BLaER1 treated with 17β-estradiol and CSF1 and Interleukin-3, amounts not matched to agents 10 nM and 100 nM (cell line): ENCODE measurements at regions not wholly inside any gene's neighbourhood (a gene's known extent, or its start where the extent isn't known, plus 50 kb on each side); places are given as distances from the start of the nearest gene placed in this dataset.
A peak's percentile ranks its signal among the peaks of the same experiment; 100 is the strongest.

Source experiments
- H3K27ac ChIP-seq, 11 experiments: shearing (Covaris generic); formaldehyde crosslinking; 2 replicates each; pipeline ENCODE4 v1.8.1; 2022
- H3K27me3 ChIP-seq, 11 experiments: shearing (Covaris generic); formaldehyde crosslinking; 2 replicates each; pipeline ENCODE4 v1.8.1; 2022
- H3K36me3 ChIP-seq, 11 experiments: shearing (Covaris generic); formaldehyde crosslinking; 2 replicates each; pipeline ENCODE4 v1.8.1; 2022
- H3K4me1 ChIP-seq, 10 experiments: shearing (Covaris generic); formaldehyde crosslinking; 2 replicates each; pipeline ENCODE4 v1.8.1; 2022
- H3K4me2 ChIP-seq, 11 experiments: shearing (Covaris generic); formaldehyde crosslinking; 2 replicates each; pipeline ENCODE4 v1.8.1; 2022
- H3K4me3 ChIP-seq, 10 experiments: shearing (Covaris generic); formaldehyde crosslinking; 2 replicates each; pipeline ENCODE4 v1.8.1; 2022
- H3K9ac ChIP-seq, 11 experiments: shearing (Covaris generic); formaldehyde crosslinking; 2 replicates each; pipeline ENCODE4 v1.8.1; 2022
- H3K9me3 ChIP-seq, 11 experiments: shearing (Covaris generic); formaldehyde crosslinking; replicated peaks in 1 of 11; 2 replicates each; pipeline ENCODE4 v1.8.1; 2022
- H4K20me1 ChIP-seq, 11 experiments: shearing (Covaris generic); formaldehyde crosslinking; 2 replicates each; pipeline ENCODE4 v1.8.1; 2022
- Cebpa-rat ChIP-seq, 11 experiments: shearing (Covaris generic); IDR thresholded peaks; 2 replicates each; pipeline ENCODE4 v1.8.1; 2022

DNA sequence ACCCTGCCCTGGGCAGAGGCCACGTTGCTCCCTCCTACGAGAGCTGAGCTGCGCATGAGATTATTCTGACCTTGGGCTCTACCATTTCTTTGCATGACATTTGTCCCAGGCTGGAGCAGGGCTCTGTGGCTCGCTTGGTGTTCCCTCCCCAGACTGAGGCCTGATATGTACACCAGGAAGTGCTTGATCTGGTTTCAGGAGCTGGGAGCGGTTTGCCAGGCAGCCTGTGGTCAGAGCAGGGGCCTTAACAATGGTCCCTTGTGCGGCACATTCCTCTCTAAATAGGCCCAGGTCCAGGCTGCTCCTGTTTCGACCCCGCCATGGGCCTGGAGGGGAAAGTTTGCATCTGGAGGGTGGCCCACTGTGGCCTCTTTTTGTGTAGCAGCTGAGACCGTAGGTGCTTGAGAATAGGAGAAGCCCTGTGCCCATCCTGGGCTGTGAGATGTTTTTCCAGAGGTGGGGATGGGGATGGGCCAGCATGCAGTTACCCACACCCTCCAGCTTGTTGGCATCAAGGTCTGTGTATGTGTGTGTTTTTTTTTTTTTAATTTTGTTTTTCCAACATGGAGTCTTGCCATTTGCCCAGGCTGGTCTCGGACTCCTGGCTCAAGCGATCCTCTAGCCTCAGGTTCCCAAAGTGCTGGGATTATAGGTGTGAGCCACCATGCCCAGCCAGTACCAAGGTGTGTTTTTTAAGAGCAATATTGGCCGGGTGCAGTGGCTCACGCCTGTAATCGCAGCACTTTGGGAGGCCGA is 253.9 kb downstream of the SEC14L1 start:
- Histone ChIP-seq H3K4me1 (peaks cover 92 to 100% (median 98%) of the 10 kb centered on the region in 10 experiments), H3K27ac (peak overlapping the region in 9 of 11 experiments; percentile 28 to 91 (median 55); a peak in 17 of 22 replicates)

DNA sequence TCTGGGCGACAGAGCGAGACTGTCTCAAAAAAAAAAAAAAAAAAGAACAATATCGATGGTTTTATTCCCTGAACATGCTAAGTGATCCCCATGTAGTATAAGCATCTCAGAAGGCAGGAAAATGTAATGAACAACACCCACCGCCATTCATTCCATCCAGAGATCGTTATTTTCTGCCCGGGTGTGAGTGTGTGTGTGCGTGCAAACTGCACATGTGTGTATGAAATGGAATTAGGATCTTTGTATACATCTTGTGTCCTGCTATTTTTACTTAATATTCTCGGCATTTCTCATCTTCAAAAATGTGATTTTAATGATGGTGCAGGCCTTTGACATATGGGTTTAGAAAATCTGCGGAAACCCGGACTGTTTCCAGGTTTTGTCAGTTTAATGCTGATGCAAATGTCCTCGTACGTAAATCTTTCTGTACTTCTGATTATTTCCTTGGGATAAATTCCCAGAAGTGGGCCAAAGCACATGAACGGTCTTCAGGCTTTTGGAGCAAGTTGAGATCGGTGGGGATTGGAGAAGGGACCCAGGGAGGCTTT is 254.8 kb downstream of the SEC14L1 start:
- Histone ChIP-seq H3K36me3 (peaks cover 0 to 24% (median 6%) of the 10 kb centered on the region in 11 experiments; a peak in 8 of 22 replicates), H3K27ac (peak overlapping the region in 4 of 11 experiments; percentile 26 to 95 (median 46); a peak in 2 of 22 replicates), H3K4me3 (no peak overlapping the region), H3K27me3 (no peaks in the 10 kb centered on the region), H3K9me3 (no peaks in the 10 kb centered on the region), H3K4me1 (peaks cover 97 to 100% (median 100%) of the 10 kb centered on the region in 10 experiments), H4K20me1 (peaks cover 9 to 97% (median 41%) of the 10 kb centered on the region in 11 experiments; a peak in 17 of 22 replicates), H3K4me2 (peak overlapping the region; percentile 73 to 100 (median 97); a peak in 20 of 22 replicates), H3K9ac (peak overlapping the region in 3 of 11 experiments; percentile 13 to 64 (median 29); a peak in 3 of 22 replicates)
- TF ChIP-seq Cebpa-rat (IDR thresholded peaks at IDR 0.05), result no peak

More for the DNA sequence above, 253.9 kb downstream of the SEC14L1 start:
- Histone ChIP-seq H3K4me3 (peak overlapping the region in 2 of 10 experiments; percentile 9 to 14; a peak in 2 of 20 replicates), H3K36me3 (peaks cover 0 to 24% (median 6%) of the 10 kb centered on the region in 11 experiments; a peak in 8 of 22 replicates), H4K20me1 (peaks cover 9 to 88% (median 40%) of the 10 kb centered on the region in 11 experiments; a peak in 17 of 22 replicates), H3K9ac (peak overlapping the region; percentile 18 to 70 (median 53); a peak in 20 of 22 replicates), H3K27me3 (no peaks in the 10 kb centered on the region), H3K4me2 (peak overlapping the region; percentile 73 to 100 (median 97)), H3K9me3 (no peaks in the 10 kb centered on the region)
- TF ChIP-seq Cebpa-rat (IDR thresholded peaks at IDR 0.05), result no peak

DNA sequence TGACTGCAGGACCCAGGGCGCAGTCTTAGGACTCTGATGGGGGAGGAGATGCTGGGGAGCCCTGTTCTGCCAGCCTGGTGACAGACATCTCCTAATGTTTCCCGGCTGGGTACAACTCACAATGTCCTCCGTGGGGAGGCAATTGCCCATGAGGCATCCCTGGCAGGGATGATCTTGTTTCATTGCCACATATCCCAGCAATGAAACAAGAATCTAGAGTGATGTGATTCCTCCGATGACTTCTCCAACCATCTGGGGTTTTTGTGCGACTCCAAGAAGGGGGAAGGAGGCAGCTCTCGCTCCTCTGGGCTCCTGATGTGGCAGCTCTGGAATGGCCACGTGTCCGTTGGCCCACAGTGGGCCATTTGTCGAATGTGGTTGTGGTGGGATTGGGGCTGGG is 255.8 kb downstream of the SEC14L1 start:
- Histone ChIP-seq H3K4me3 (no peak overlapping the region), H3K27ac (peak overlapping the region in 5 of 11 experiments; percentile 5 to 95 (median 26); a peak in 6 of 22 replicates), H3K27me3 (no peaks in the 10 kb centered on the region), H3K4me1 (peaks cover 97 to 100% (median 100%) of the 10 kb centered on the region in 10 experiments), H3K4me2 (peak overlapping the region; percentile 43 to 100 (median 97); a peak in 21 of 22 replicates), H3K36me3 (peaks cover 0 to 21% (median 6%) of the 10 kb centered on the region in 11 experiments; a peak in 7 of 22 replicates), H3K9me3 (no peaks in the 10 kb centered on the region), H4K20me1 (peaks cover 9 to 100% (median 41%) of the 10 kb centered on the region in 11 experiments; a peak in 17 of 22 replicates), H3K9ac (peak overlapping the region in 3 of 11 experiments; percentile 13 to 40 (median 29); a peak in 5 of 22 replicates)
- no peak for TF ChIP-seq Cebpa-rat (IDR thresholded peaks at IDR 0.05)

DNA sequence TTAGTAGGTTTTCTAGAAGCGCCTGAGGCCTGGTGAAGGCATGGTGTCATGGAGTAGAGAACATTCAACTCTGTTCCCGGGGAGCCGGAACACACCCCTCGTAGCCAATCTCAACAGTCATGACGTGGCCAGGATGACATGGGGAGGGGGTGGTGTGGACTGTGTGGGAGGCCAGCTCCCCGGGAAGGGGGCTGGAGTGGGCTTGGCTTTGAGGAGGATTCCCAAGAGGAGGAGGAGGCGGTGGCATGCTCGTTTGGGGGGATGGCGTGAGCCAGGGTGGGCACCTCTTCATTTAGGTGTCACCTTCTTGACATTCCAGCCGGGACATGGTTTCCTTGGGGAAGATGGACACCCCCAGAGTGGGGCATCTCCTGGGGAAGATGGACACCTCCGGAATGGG is 257.5 kb downstream of the SEC14L1 start:
- H3K9ac ChIP-seq, result peak overlapping the region in 2 of 11 experiments; percentile 85 to 89; a peak in 4 of 22 replicates
- peak overlapping the region in 6 of 11 experiments; percentile 21 to 98 (median 96); a peak in 11 of 22 replicates for H3K27ac ChIP-seq
- H3K27me3 ChIP-seq, result no peaks in the 10 kb centered on the region
- no peak overlapping the region for H3K4me3 ChIP-seq
- no peaks in the 10 kb centered on the region for H3K9me3 ChIP-seq
- peaks cover 4 to 100% (median 30%) of the 10 kb centered on the region in 11 experiments; a peak in 16 of 22 replicates for H4K20me1 ChIP-seq
- peaks cover 5 to 36% (median 18%) of the 10 kb centered on the region in 11 experiments; a peak in 19 of 22 replicates for H3K36me3 ChIP-seq
- peak overlapping the region; percentile 94 to 100 (median 97) for H3K4me2 ChIP-seq
- H3K4me1 ChIP-seq, result peaks cover 97 to 100% (median 100%) of the 10 kb centered on the region in 10 experiments
- TF ChIP-seq Cebpa-rat (IDR thresholded peaks at IDR 0.05), result no peak

DNA sequence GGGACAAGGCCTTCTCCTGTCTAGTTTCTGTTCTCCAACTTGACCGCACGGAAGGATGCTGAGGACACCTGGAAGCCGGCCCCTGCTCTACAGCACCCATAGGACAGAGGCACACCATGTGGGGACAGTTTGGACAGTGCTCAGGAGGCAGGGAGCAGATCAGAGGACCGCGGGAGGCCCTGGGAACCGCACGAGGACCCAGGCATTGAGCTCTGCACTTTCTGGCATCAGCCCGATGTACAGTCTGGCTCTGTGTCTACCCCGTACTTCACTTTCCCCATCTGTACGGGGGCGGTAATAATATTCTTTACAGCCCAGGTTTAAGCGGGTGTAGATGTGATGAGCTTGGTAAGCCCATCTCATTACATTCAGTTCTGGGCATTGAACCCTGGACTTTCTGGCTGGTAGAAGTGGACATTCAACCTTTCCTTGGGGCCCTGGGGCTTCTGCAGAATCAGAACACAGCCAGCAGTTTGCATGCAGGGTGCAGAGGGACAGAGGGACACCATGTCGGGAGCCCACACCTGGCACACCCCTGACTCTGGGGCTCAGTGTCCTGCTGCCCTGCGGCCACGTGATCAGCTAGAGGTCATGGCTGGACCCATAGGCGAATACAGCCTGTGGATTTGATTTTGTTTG is 258.7 kb downstream of the SEC14L1 start:
- no peak for TF ChIP-seq Cebpa-rat (IDR thresholded peaks at IDR 0.05)
- Histone ChIP-seq H3K4me1 (peaks cover 97 to 100% (median 100%) of the 10 kb centered on the region in 10 experiments), H3K9me3 (no peaks in the 10 kb centered on the region), H3K27me3 (no peaks in the 10 kb centered on the region), H3K9ac (peak overlapping the region; percentile 60 to 91 (median 81)), H3K4me3 (peak overlapping the region in 7 of 10 experiments; percentile 29 to 43 (median 34); a peak in 9 of 20 replicates), H4K20me1 (peaks cover under 1 to 100% (median 20%) of the 10 kb centered on the region in 11 experiments; a peak in 15 of 22 replicates), H3K36me3 (peaks cover 5 to 37% (median 18%) of the 10 kb centered on the region in 11 experiments; a peak in 19 of 22 replicates), H3K4me2 (peak overlapping the region; percentile 94 to 100 (median 97)), H3K27ac (peak overlapping the region; percentile 51 to 98 (median 94); a peak in 20 of 22 replicates)

DNA sequence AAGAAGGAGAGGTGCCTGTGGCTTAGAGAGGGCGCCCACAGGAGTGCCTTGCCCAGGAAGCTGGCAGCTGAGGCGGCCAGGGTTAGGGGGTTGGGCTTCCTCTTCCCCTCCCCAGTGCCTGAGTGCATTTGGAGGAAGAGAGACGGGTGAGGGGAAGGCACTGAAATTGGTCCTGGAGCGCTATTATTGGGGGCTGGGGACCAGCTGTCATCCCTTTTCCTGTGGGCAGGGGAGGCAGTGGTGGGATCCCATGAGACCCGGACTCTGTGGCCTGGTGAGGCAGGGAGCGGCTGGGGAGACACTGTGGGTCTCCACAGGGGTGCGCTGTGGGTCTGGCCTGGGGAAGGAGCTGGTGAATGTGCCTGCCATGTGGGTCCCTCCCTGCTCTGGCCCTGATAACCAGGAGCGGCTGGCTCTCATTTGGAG is 259.7 kb downstream of the SEC14L1 start:
- peak overlapping the region in 8 of 10 experiments; percentile 29 to 43 (median 34); a peak in 13 of 20 replicates for H3K4me3 ChIP-seq
- H4K20me1 ChIP-seq, result peaks cover 0 to 100% (median 18%) of the 10 kb centered on the region in 11 experiments; a peak in 12 of 22 replicates
- H3K9me3 ChIP-seq, result no peaks in the 10 kb centered on the region
- peaks cover 97 to 100% (median 100%) of the 10 kb centered on the region in 10 experiments for H3K4me1 ChIP-seq
- peak overlapping the region; percentile 94 to 100 (median 97) for H3K4me2 ChIP-seq
- H3K36me3 ChIP-seq, result peaks cover 5 to 37% (median 18%) of the 10 kb centered on the region in 11 experiments; a peak in 19 of 22 replicates
- peak overlapping the region; percentile 60 to 91 (median 81) for H3K9ac ChIP-seq
- no peak for TF ChIP-seq Cebpa-rat (IDR thresholded peaks at IDR 0.05)
- peak overlapping the region; percentile 51 to 98 (median 94); a peak in 21 of 22 replicates for H3K27ac ChIP-seq
- H3K27me3 ChIP-seq, result no peaks in the 10 kb centered on the region

DNA sequence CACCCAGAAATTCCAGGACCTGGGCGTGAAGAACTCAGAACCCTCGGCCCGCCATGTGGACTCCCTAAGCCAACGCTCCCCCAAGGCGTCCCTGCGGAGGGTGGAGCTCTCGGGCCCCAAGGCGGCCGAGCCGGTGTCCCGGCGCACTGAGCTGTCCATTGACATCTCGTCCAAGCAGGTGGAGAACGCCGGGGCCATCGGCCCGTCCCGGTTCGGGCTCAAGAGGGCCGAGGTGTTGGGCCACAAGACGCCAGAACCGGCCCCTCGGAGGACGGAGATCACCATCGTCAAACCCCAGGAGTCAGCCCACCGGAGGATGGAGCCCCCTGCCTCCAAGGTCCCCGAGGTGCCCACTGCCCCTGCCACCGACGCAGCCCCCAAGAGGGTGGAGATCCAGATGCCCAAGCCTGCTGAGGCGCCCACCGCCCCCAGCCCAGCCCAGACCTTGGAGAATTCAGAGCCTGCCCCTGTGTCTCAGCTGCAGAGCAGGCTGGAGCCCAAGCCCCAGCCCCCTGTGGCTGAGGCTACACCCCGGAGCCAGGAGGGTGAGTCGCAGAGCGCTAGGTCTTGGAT is 261.5 kb downstream of the SEC14L1 start:
- Histone ChIP-seq H3K4me1 (peaks cover 95 to 100% (median 99%) of the 10 kb centered on the region in 10 experiments), H3K4me3 (peak overlapping the region in 7 of 10 experiments; percentile 37 to 65 (median 61); a peak in 10 of 20 replicates), H4K20me1 (peaks cover 0 to 99% (median 7%) of the 10 kb centered on the region in 11 experiments; a peak in 11 of 22 replicates), H3K27ac (peak overlapping the region in 9 of 11 experiments; percentile 4 to 98 (median 95); a peak in 17 of 22 replicates), H3K36me3 (peaks cover under 1 to 30% (median 17%) of the 10 kb centered on the region in 11 experiments; a peak in 19 of 22 replicates), H3K9ac (peak overlapping the region; percentile 4 to 91 (median 81); a peak in 19 of 22 replicates), H3K9me3 (no peaks in the 10 kb centered on the region), H3K27me3 (no peaks in the 10 kb centered on the region), H3K4me2 (peak overlapping the region; percentile 94 to 100 (median 97))
- TF ChIP-seq Cebpa-rat (IDR thresholded peaks at IDR 0.05), result no peak
